Mammary epithelial cell (primary cell): ENCODE measurements at regions not wholly inside any gene's neighbourhood (a gene's known extent, or its start where the extent isn't known, plus 50 kb on each side); places are given as distances from the start of the nearest gene placed in this dataset.

Experiments used
- EZH2 ChIP-seq: IDR thresholded peaks from 2 replicates; pipeline ENCODE4 v1.6.1; 2012; ENCODE audit warnings: low read length, inconsistent platforms, borderline replicate concordance
- TF ChIP-seq, protein P1 (sequence below), 2 donors: IDR thresholded peaks in 1 of 2; conservative IDR thresholded peaks in 1 of 2; 2 replicates each; pipeline ENCODE4 v1.5.1; 2011 to 2012; ENCODE audit warnings: inconsistent platforms in 2 of 2, low read length in 2 of 2, mild to moderate bottlenecking in 2 of 2, control low read depth in 1 of 2, low read depth in 1 of 2; ENCODE audit not compliant: insufficient read depth in 1 of 2; ENCODE audit errors: extremely low read depth in 1 of 2

DNA sequence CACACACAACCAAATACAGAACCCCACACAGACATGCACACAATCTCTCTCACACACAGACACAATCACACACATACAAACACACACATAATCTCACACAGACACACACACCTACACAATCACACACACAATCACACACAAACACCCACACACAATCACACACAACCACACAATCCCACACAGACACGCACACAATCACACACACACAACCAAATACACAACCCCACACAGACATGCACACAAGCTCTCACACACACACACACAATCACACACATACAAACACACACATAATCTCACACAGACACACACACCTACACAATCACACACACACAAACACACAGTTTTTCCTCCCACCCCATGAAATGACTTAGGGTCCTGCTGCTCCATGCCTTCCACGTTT is 160.4 kb upstream of the PFKP start:
- TF ChIP-seq EZH2: no peak
- TF ChIP-seq, protein P1, sequence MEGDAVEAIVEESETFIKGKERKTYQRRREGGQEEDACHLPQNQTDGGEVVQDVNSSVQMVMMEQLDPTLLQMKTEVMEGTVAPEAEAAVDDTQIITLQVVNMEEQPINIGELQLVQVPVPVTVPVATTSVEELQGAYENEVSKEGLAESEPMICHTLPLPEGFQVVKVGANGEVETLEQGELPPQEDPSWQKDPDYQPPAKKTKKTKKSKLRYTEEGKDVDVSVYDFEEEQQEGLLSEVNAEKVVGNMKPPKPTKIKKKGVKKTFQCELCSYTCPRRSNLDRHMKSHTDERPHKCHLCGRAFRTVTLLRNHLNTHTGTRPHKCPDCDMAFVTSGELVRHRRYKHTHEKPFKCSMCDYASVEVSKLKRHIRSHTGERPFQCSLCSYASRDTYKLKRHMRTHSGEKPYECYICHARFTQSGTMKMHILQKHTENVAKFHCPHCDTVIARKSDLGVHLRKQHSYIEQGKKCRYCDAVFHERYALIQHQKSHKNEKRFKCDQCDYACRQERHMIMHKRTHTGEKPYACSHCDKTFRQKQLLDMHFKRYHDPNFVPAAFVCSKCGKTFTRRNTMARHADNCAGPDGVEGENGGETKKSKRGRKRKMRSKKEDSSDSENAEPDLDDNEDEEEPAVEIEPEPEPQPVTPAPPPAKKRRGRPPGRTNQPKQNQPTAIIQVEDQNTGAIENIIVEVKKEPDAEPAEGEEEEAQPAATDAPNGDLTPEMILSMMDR (conservative IDR thresholded peaks at IDR 0.05 in 1 of 2, IDR thresholded peaks at IDR 0.05 in 1 of 2; ENCODE audit: extremely low read depth in 1 of 2, insufficient read depth in 1 of 2, low read depth in 1 of 2, low read length in 2 of 2): no peak
